Pulmonary artery endothelial cell (primary cell): ENCODE measurements at regions not wholly inside any gene's neighbourhood (a gene's known extent, or its start where the extent isn't known, plus 50 kb on each side); places are given as distances from the start of the nearest gene placed in this dataset.
"Not testable (repeated sequence)": the region's sequence is repeated elsewhere in the genome, so short reads cannot be mapped to it uniquely, and the experiment has no call there.

Source experiments
- DNase-seq: peaks from one replicate; pipeline ENCODE4 v3.0.0-alpha.2; 2011; ENCODE audit warnings: low read depth, low spot score

DNA sequence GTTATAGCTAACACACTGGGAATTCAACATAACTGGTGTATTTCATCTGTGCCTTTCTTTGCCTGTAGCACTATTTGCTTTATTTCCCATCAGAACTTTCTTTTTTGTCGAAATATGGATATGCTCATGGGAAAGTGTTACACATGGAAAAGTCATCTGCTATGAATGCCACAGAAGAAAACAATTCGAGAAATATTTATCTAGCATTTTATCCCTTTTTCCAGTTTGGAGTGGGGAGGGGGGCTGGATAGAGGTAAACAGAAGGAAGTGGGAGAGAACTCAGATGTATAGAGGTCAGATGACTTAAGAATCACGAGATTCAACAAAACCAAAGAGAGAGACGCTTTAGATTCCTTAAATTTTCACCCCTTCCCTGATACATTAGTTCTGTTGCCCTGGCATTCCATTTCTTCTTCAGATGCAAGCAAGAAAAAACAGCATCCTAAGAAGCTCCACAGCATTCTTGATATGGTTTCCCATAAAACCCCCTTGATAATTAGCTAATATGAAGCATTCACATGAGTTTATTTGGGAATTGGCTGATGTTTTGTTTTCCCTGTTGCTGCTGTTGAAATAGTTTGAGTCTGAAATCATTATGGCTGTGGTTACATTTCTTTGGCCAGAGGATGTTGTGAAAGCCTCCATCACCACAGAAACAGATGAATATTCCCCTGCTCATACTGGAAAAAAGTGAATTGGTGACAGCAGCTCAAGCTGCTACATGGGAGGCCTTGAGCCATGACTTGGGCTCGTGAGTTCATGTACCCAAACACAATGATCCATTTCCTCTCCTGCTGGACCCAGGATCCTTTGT, 335.8 kb upstream of the DAB2 start:
- DNase-seq = no peak

GRCh38 chr5:39759701-39760100, 334.9 kb upstream of the DAB2 start:
- no peak for DNase-seq

DNA sequence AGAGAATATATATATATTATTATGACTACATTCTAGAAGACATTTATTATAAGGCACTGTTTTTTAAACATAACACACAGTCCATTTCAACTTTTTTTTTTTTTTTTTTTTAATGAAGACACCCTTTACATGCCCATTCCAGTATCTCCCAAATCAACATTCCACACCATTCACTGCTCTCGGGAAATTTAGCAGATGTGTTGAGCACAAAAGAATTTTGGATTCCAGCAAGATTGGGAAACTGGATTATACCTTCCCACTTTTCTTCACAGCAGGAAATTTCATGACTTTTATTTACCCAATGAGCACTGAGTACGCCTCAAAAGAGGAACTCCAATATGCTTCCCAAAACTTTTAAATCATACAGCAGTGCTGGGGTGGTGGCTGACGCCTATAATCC, 333.6 kb upstream of the DAB2 start:
- no peak for DNase-seq

GRCh38 chr5:39757131-39757530, 332.4 kb upstream of the DAB2 start:
- DNase-seq = no peak

DNA sequence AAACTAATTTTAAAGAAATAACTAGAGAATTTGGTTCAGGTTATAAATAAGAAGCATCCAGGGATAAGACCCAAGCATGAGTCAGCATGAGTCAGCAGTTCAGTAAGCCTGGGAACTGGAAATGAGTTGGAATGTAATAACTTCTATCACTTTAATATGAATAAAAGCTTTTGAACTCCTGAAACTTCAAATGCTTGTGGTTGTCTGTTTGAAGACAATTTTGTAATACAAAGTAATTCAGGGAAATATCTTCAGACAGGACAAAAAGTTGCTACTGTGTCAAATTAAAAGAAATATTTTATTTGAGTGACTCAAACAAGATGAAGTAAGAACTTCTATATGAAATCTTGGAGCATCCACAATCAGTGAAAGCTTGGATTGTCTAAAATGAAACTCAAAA, 331.2 kb upstream of the DAB2 start:
- DNase-seq = peak; percentile 44

DNA sequence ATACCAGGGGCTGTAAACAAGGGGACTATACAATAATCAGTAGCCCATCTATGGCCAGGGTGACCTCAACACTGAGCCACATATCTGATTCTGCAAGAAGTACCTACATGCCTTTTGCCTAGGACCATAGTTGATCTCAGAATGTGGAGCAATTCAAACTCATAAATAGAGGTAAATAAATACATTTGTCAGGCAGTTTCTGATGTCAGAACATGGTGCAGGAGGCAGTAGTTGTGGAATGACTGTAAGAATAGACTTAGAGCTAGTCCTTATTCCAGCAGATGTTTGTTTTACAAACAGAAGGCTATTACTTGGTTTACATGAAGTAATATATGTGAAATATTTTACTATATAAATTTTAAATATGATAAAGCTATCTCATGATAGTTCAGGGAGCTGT, 330.7 kb upstream of the DAB2 start:
- no peak for DNase-seq

DNA sequence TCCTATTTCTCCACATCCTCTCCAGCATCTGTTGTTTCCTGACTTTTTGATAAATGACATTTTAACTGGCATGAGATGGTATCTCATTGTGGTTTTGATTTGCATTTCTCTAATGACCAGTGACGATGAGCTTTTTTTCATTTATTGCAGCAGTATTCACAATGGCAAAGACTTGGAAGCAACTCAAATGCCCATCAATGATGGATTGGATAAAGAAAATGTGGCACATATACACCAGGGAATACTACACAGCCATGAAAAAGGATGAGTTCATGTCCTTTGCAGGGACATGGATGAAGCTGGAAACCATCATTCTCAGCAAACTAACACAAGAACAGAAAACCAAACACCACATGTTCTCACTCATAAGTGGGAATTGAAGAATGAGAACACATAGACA, 329.0 kb upstream of the DAB2 start:
- not testable (repeated sequence) for DNase-seq

- no peak for DNase-seq
Measured at GRCh38 chr5:39750661-39751060, 325.9 kb upstream of the DAB2 start.

DNA sequence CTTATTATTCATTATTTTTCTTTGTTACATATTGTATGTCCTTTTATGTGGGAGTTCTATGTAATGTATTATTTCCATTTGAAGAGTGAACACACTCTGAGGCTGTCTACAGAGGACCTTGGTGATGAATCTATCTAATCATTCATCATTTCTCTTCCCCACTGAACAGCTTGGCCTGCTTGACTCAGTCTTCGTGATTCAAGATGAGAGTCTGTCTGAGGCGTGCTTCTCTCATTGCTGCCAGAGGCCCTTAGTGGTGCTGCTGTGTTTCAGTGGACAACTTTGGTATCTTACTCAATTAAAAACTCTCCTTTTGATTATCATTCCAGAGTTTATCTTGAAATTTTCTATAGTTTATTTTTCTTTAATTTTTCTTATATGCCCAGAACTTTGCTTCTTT, 318.1 kb upstream of the DAB2 start:
- DNase-seq = no peak

GRCh38 chr5:39740404-39740803, 315.6 kb upstream of the DAB2 start:
- no peak for DNase-seq

DNA sequence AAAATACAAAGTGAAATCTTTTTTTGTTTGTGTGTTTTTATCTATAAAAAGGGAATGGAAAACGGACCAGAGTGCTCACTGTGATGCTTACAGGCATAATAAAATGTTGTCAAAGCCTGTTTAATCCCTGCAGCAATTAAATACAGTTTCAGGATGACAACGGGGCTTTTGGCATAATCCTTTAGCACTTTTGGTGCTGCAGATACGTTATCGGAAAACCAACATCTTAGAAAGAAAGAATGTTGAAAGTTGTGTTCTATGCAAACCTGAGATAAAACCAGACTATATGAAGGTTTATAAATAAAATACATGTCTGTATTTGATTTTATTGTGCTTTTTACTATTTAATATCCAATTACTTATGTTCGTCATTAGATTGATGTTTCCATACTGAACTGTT, 307.4 kb upstream of the DAB2 start:
- no peak for DNase-seq

GRCh38 chr5:39730699-39731098, 305.9 kb upstream of the DAB2 start:
- no peak for DNase-seq

- DNase-seq = no peak
Measured at GRCh38 chr5:39730006-39730405, 305.2 kb upstream of the DAB2 start.

GRCh38 chr5:39726467-39726866, 301.7 kb upstream of the DAB2 start:
- no peak for DNase-seq

GRCh38 chr5:39721394-39721793, 296.6 kb upstream of the DAB2 start:
- no peak for DNase-seq

DNA sequence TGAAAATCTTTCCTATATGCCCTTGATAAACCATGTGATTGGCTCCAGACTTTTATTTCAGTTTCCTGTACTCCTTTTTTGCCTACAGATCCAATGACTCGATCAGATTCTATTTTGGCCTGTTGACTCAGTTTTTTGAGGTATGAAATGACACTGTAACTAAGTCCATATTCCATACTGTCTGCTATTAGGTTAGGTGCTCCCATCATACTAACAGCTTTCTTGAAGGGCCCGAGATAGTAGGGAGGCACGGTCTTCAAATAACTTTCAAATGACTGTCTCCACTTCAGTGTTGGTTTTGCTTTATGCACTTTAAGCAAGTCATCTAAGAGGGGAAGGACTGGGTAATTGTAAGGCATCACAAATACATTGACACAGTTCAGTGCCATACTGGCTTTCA, 295.4 kb upstream of the DAB2 start:
- no peak for DNase-seq

- DNase-seq = no peak
Measured at GRCh38 chr5:39717176-39717897, 292.6 kb upstream of the DAB2 start.

DNA sequence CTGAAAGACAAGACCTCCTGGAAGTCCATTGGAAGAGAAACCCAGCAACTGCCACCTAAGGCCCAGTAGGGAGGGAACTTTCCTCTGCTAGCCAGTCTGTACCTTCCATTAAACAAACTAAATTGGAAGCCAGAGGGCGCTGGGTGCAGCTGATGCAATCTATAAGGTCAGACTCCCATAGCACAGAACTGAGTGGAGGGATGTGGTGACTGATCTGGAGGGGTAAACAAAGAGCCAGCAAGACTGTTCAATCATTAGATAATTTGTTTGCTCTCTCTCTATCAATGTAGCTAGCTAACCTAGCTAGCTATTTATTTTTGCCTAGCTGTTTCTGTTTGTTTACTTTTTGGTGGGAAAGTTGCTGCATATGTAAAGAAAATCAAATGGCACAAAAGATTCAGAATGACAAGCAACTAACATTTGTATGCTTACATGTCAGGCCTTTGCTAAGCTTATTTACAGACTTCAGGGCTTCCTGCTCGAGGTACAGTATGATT, 291.8 kb upstream of the DAB2 start:
- DNase-seq = peak; percentile 4

GRCh38 chr5:39714036-39714698, 289.4 kb upstream of the DAB2 start:
- peak; percentile 19 for DNase-seq

- no peak for DNase-seq
Measured at GRCh38 chr5:39713250-39713916, 288.6 kb upstream of the DAB2 start.

GRCh38 chr5:39712316-39713249, 287.8 kb upstream of the DAB2 start:
- no peak for DNase-seq
